SU-DHL-6 (cell line): ENCODE measurements at regions not wholly inside any gene's neighbourhood (a gene's known extent, or its start where the extent isn't known, plus 50 kb on each side); places are given as distances from the start of the nearest gene placed in this dataset.

Experiments
- H2AFZ ChIP-seq: fragments of 200-600 bp; sonication (generic); 2 replicates; pipeline ENCODE4 v1.6.1; 2014; ENCODE audit warnings: low read depth, mild to moderate bottlenecking, moderate library complexity, mixed read lengths, antibody characterized with exemption, low read length; ENCODE audit not compliant: severe bottlenecking
- H3F3A ChIP-seq: fragments of 200-600 bp; shearing (Covaris generic); 2 replicates; pipeline ENCODE4 v1.6.0; 2016; ENCODE audit warnings: antibody characterized with exemption, mild to moderate bottlenecking; ENCODE audit not compliant: insufficient read depth
- H3K27ac ChIP-seq: fragments of 200-600 bp; sonication (generic); 2 replicates; pipeline ENCODE4 v1.5.1; 2016; ENCODE audit warnings: low read depth, mild to moderate bottlenecking, low read length, moderate library complexity, mixed read lengths
- H3K27me3 ChIP-seq: fragments of 200-600 bp; sonication (generic), shearing (Covaris generic); 2 replicates; pipeline ENCODE4 v1.6.0; 2014; ENCODE audit warnings: mild to moderate bottlenecking, low read length
- H3K36me3 ChIP-seq: fragments of 200-600 bp; sonication (generic); 2 replicates; pipeline ENCODE4 v1.6.1; 2014; ENCODE audit warnings: mild to moderate bottlenecking, low read length, mixed read lengths
- H3K4me2 ChIP-seq: fragments of 300-600, 200-600 bp; shearing (Covaris generic), sonication (generic); 2 replicates; pipeline ENCODE4 v1.6.0; 2014; ENCODE audit warnings: low read length, low read depth, mild to moderate bottlenecking; ENCODE audit not compliant: poor library complexity, severe bottlenecking
- H3K4me3 ChIP-seq: fragments of 200-600 bp; sonication (generic); 2 replicates; pipeline ENCODE4 v1.5.1; 2014; ENCODE audit warnings: antibody characterized with exemption, low read length, mild to moderate bottlenecking, mixed read lengths; ENCODE audit not compliant: insufficient read depth, poor library complexity, severe bottlenecking
- H3K79me2 ChIP-seq: fragments of 200-600 bp; sonication (generic); 2 replicates; pipeline ENCODE4 v1.6.1; 2014; ENCODE audit warnings: mild to moderate bottlenecking, low read length, moderate library complexity; ENCODE audit not compliant: insufficient read depth
- H3K9ac ChIP-seq: fragments of 200-600 bp; sonication (generic); 2 replicates; pipeline ENCODE4 v1.7.0; 2014; ENCODE audit warnings: mild to moderate bottlenecking, low read length
- H3K9me2 ChIP-seq: fragments of 200-600 bp; sonication (generic); replicated peaks from 2 replicates; pipeline ENCODE4 v1.6.1; 2014; ENCODE audit warnings: low read length; ENCODE audit not compliant: insufficient read depth
- H3K9me3 ChIP-seq: fragments of 200-600 bp; sonication (generic); 2 replicates; pipeline ENCODE4 v1.6.1; 2014; ENCODE audit warnings: low read length, mixed read lengths; ENCODE audit not compliant: insufficient read depth
- H4K20me1 ChIP-seq: fragments of 200-600 bp; sonication (generic); 2 replicates; pipeline ENCODE4 v1.6.1; 2014; ENCODE audit warnings: low read depth, mild to moderate bottlenecking, antibody characterized with exemption, low read length, moderate library complexity, mixed read lengths
- CTCF ChIP-seq: fragments of 200-600 bp; sonication (generic); IDR thresholded peaks from one replicate; pipeline ENCODE4 v1.5.1; 2017; ENCODE audit warnings: antibody characterized with exemption, mild to moderate bottlenecking, low read length, moderate library complexity; ENCODE audit not compliant: insufficient read depth, poor library complexity, severe bottlenecking
- EZH2phosphoT487 ChIP-seq: fragments of 200-600 bp; sonication (generic), shearing (Covaris generic); conservative IDR thresholded peaks from 2 replicates; pipeline ENCODE4 v1.6.1; 2018; ENCODE audit warnings: mild to moderate bottlenecking, antibody characterized with exemption, low read length, moderate library complexity, mixed read lengths

GRCh38 chr13:110802260-110802659 lies 88.8 kb downstream of the ING1 start:
- Histone ChIP-seq H3K9ac (no peak overlapping the region), H2AFZ (no peak overlapping the region), H3F3A (no peaks in the 10 kb centered on the region), H3K4me3 (no peak overlapping the region), H3K79me2 (no peaks in the 10 kb centered on the region), H4K20me1 (no peaks in the 10 kb centered on the region), H3K27me3 (no peaks in the 10 kb centered on the region), H3K9me3 (no peaks in the 10 kb centered on the region), H3K27ac (no peak overlapping the region), H3K36me3 (no peaks in the 10 kb centered on the region), H3K4me2 (no peak overlapping the region), H3K9me2 (no peaks in the 10 kb centered on the region)
- no peak for TF ChIP-seq CTCF
- TF ChIP-seq EZH2phosphoT487 = no peak

GRCh38 chr13:110806636-110807035 lies 93.1 kb downstream of the ING1 start:
- Histone ChIP-seq H3K79me2 (no peaks in the 10 kb centered on the region), H3K9me3 (no peaks in the 10 kb centered on the region), H2AFZ (no peak overlapping the region), H3K36me3 (no peaks in the 10 kb centered on the region), H3K27ac (no peak overlapping the region), H4K20me1 (no peaks in the 10 kb centered on the region), H3K9ac (no peak overlapping the region), H3K27me3 (no peaks in the 10 kb centered on the region), H3K9me2 (no peaks in the 10 kb centered on the region), H3K4me3 (no peak overlapping the region), H3F3A (no peaks in the 10 kb centered on the region), H3K4me2 (no peak overlapping the region)
- TF ChIP-seq CTCF (no peak), EZH2phosphoT487 (no peak)

GRCh38 chr13:110807546-110807945 lies 94.0 kb downstream of the ING1 start:
- Histone ChIP-seq H3K79me2 (no peaks in the 10 kb centered on the region), H3K9ac (no peak overlapping the region), H3K4me2 (no peak overlapping the region), H3F3A (no peaks in the 10 kb centered on the region), H3K36me3 (no peaks in the 10 kb centered on the region), H3K27ac (no peak overlapping the region), H4K20me1 (no peaks in the 10 kb centered on the region), H2AFZ (no peak overlapping the region), H3K27me3 (no peaks in the 10 kb centered on the region), H3K9me2 (no peaks in the 10 kb centered on the region), H3K4me3 (no peak overlapping the region), H3K9me3 (no peaks in the 10 kb centered on the region)
- TF ChIP-seq CTCF = no peak
- no peak for TF ChIP-seq EZH2phosphoT487
